Activated CD8-positive, alpha-beta T cell treated with anti-CD3 and anti-CD28 coated beads, Interleukin-2, amount 10 ng/mL, durations not matched to agents 7 days and 5 days (primary cell): ENCODE measurements at regions not wholly inside any gene's neighbourhood (a gene's known extent, or its start where the extent isn't known, plus 50 kb on each side); places are given as distances from the start of the nearest gene placed in this dataset.

Experiments
- ATAC-seq: fragments of 150-1000 bp; cut with Tn5 transposase; one replicate; pipeline ENCODE4 v1.10.0; 2021; ENCODE audit warnings: moderate library complexity
- CTCF ChIA-PET: fragments of 350-600 bp; sonication (Branson Sonifier 250); formaldehyde crosslinking; loops from one replicate; lab custom pipeline; 2021; ENCODE audit warnings: antibody characterized with exemption; lab: Charles Lee
- POLR2A ChIA-PET: fragments of 350-600 bp; sonication (Branson Sonifier 250); formaldehyde crosslinking; loops from one replicate; lab custom pipeline; 2021; ENCODE audit warnings: antibody characterized with exemption; lab: Charles Lee
- DNase-seq: peaks from one replicate; pipeline ENCODE4 v3.0.0-alpha.2; 2020
- H3K27ac Mint-ChIP-seq: one replicate; pipeline ENCODE4 v1.8.0; 2021; ENCODE audit warnings: mild to moderate bottlenecking, mixed read lengths
- H3K27me3 Mint-ChIP-seq: one replicate; pipeline ENCODE4 v1.8.0; 2021; ENCODE audit warnings: low read depth, mixed read lengths
- H3K36me3 Mint-ChIP-seq: one replicate; pipeline ENCODE4 v1.8.0; 2021; ENCODE audit warnings: low read depth, mixed read lengths
- H3K4me1 Mint-ChIP-seq: one replicate; pipeline ENCODE4 v1.8.0; 2021; ENCODE audit warnings: low read depth, mixed read lengths
- H3K4me3 Mint-ChIP-seq: one replicate; pipeline ENCODE4 v1.8.0; 2021; ENCODE audit warnings: mild to moderate bottlenecking, mixed read lengths
- H3K9me3 Mint-ChIP-seq: one replicate; pipeline ENCODE4 v1.8.0; 2022; ENCODE audit warnings: mixed read lengths; ENCODE audit not compliant: insufficient read depth

GRCh38 chr12:34626363-34627157, 604.3 kb downstream of the ALG10 start:
- Mint-ChIP-seq H3K4me3 (no peak overlapping the region), H3K36me3 (no peaks in the 10 kb centered on the region), H3K9me3 (peaks cover 35% of the 10 kb centered on the region), H3K27me3 (no peaks in the 10 kb centered on the region), H3K27ac (no peak overlapping the region), H3K4me1 (no peaks in the 10 kb centered on the region)
- ATAC-seq (no peak), DNase-seq (no peak)
- ChIA-PET POLR2A (no interaction called here), CTCF (no interaction called here)
